ENCODE measurements at regions not wholly inside any gene's neighbourhood (a gene's known extent, or its start where the extent isn't known, plus 50 kb on each side); places are given as distances from the start of the nearest gene placed in this dataset.

DNA sequence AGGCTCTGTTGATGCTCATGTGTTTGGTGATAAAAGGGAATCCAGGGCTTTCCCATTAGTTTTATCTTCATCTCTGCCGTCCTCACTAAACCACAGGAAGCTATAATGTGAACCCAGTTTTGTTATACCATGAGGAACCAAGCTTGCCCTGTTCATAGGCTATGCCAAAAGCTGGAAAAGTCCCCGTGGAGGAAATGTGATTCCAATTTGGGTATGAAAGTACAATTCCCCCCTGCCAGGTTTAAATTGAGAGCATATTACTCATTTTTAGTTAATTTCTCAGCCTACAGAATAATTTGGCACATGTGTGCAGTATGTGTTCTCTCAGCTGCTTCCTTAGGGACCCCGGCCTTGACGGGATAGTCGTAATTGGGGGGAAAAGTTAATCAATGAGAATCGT lies 327.4 kb downstream of the RND3 start:
- Mint-ChIP-seq H3K4me3 (no peak overlapping the region), H3K27ac (no peak overlapping the region), H3K4me1 (no peaks in the 10 kb centered on the region), H3K9me3 (no peaks in the 10 kb centered on the region), H3K36me3 (no peaks in the 10 kb centered on the region), H3K27me3 (no peaks in the 10 kb centered on the region)

- Mint-ChIP-seq H3K36me3 (no peaks in the 10 kb centered on the region), H3K27ac (no peak overlapping the region), H3K4me3 (no peak overlapping the region), H3K9me3 (no peaks in the 10 kb centered on the region), H3K4me1 (no peaks in the 10 kb centered on the region), H3K27me3 (no peaks in the 10 kb centered on the region)
Measured at GRCh38 chr2:150159300-150159699, 328.2 kb downstream of the RND3 start.

- H3K4me3 Mint-ChIP-seq = no peak overlapping the region
- H3K27me3 Mint-ChIP-seq = no peaks in the 10 kb centered on the region
- H3K36me3 Mint-ChIP-seq = no peaks in the 10 kb centered on the region
- H3K9me3 Mint-ChIP-seq = no peaks in the 10 kb centered on the region
- no peak overlapping the region for H3K27ac Mint-ChIP-seq
- H3K4me1 Mint-ChIP-seq = no peaks in the 10 kb centered on the region
Measured at GRCh38 chr2:150156876-150157275, 330.6 kb downstream of the RND3 start.

DNA sequence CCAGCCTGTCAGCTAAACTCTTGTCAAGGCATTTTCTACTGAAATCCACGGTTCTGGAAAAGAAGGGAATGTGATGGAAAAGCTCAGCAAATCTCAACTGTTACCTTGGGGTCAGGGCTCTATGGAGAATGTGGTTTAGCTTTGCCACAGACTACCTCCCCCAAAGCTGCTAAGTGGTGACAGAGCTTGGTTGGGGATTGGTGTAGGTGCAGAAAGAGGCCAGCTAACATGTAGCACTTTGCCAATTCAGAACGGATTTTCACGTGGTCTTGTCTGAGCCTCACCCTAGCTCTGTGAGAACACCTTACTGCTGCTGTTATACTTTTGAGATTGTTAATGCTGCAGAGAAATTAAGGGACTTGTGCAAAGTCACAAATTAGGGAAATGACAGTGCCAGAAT lies 331.1 kb downstream of the RND3 start:
- Mint-ChIP-seq H3K4me3 (no peak overlapping the region), H3K27me3 (no peaks in the 10 kb centered on the region), H3K27ac (no peak overlapping the region), H3K4me1 (no peaks in the 10 kb centered on the region), H3K36me3 (no peaks in the 10 kb centered on the region), H3K9me3 (no peaks in the 10 kb centered on the region)

- no peaks in the 10 kb centered on the region for H3K27me3 Mint-ChIP-seq
- no peaks in the 10 kb centered on the region for H3K9me3 Mint-ChIP-seq
- no peaks in the 10 kb centered on the region for H3K36me3 Mint-ChIP-seq
Measured at GRCh38 chr2:150154308-150154797, 333.1 kb downstream of the RND3 start.

DNA sequence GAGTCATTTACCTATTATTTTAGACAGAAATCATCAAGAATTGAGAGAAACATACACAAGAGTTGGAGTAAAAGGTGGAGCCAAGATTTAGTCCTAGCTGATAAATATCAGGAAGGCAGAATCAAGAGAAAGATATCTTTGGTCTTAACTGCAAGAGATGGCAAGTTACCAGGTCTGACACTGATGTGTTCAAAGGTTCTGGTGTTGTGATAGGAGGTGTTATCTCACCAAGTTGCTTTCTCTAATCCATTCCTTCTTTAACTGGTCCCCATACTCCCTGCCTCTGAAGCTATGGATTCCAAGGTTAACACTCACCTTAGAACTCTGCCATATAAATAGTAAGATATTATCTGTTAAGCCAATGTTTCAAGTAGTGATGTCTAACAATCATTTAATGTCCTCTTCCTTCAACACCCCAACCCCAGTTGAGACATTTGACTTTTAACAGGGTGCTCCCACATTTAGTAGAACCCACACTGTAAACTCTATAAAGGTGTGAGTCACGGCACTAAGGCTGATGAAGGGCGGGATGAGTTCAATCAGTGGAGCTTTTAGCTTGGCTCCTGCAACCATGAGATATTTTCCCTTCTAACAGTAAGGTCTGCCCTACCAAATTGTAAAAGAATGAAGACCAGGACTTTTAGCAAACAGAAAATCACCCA lies 333.7 kb downstream of the RND3 start:
- no peaks in the 10 kb centered on the region for H3K4me1 Mint-ChIP-seq

More at GRCh38 chr2:150154308-150154797, 333.1 kb downstream of the RND3 start:
- H3K27ac Mint-ChIP-seq = no peak overlapping the region
- H3K4me1 Mint-ChIP-seq = no peaks in the 10 kb centered on the region
- no peak overlapping the region for H3K4me3 Mint-ChIP-seq

GRCh38 chr2:150152230-150152629 lies 335.2 kb downstream of the RND3 start:
- Mint-ChIP-seq H3K36me3 (no peaks in the 10 kb centered on the region), H3K4me1 (no peaks in the 10 kb centered on the region), H3K4me3 (no peak overlapping the region), H3K27me3 (no peaks in the 10 kb centered on the region), H3K9me3 (peaks cover 9% of the 10 kb centered on the region), H3K27ac (no peak overlapping the region)

More for the DNA sequence above, 333.7 kb downstream of the RND3 start:
- no peaks in the 10 kb centered on the region for H3K36me3 Mint-ChIP-seq
- no peaks in the 10 kb centered on the region for H3K27me3 Mint-ChIP-seq
- H3K9me3 Mint-ChIP-seq = no peaks in the 10 kb centered on the region
- no peak overlapping the region for H3K27ac Mint-ChIP-seq
- no peak overlapping the region for H3K4me3 Mint-ChIP-seq

DNA sequence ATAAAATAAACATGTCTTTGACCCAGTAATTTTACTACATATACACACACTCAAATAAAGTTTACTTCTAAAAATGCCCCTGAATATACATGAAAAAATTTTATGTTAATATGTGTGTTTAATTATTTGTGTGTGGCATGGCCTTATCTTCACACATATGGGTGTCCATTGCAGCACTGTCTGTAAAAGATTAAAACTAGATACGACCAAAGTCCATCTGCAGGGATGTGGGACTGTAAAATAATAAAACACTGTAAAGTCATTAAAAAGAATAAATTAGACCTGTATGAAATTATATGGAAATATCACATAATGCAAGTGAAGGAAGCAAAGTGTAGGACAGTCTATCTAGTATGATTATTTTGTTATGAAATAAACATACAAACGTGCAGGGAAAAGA lies 337.3 kb downstream of the RND3 start:
- H3K36me3 Mint-ChIP-seq = no peaks in the 10 kb centered on the region
- no peak overlapping the region for H3K27ac Mint-ChIP-seq
- no peaks in the 10 kb centered on the region for H3K27me3 Mint-ChIP-seq
- no peak overlapping the region for H3K4me3 Mint-ChIP-seq
- H3K4me1 Mint-ChIP-seq = no peaks in the 10 kb centered on the region
- H3K9me3 Mint-ChIP-seq = peaks cover 17% of the 10 kb centered on the region

DNA sequence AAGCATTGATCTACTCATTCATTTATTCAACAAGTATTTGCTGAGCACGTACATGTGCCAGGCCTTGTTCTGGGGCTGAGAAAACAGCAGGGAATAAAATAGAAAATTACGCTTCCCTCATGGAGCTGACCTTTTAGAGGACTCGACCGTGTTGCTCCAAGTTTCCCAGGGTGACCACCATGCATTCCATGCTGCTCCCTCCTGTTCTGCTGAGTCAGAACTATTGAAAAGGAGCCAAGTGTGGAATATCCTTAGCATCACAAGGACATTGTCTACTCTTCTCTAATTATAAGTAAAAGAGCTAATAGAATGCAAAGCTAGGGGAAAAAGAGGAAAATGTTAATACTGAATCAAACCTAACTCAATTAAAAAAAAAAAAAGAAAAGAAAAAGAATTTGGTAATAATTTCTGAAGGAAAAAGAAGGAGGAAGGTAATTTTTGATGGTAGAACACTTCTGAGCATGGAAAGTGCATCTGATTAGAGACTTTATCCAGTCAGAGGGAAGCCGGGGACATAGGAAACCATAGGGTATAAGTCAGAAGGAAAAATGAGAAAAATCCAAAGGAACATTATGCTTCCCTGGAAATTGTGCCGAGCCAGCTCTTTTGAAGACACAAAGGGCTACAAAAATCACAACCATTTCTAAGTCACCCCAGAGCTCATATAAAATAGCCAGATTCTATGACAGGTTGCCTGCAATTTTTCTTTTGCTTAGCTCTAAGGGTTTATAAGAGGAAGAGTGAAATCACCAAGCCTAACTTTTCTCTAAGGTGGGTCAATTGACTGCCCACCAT lies 339.4 kb downstream of the RND3 start:
- Mint-ChIP-seq H3K4me1 (no peaks in the 10 kb centered on the region), H3K36me3 (no peaks in the 10 kb centered on the region), H3K4me3 (no peak overlapping the region), H3K27me3 (no peaks in the 10 kb centered on the region), H3K27ac (no peak overlapping the region), H3K9me3 (peaks cover 17% of the 10 kb centered on the region)

GRCh38 chr2:150146879-150147278 lies 340.6 kb downstream of the RND3 start:
- H3K4me3 Mint-ChIP-seq = no peak overlapping the region
- H3K27ac Mint-ChIP-seq = no peak overlapping the region
- peaks cover 2% of the 10 kb centered on the region for H3K27me3 Mint-ChIP-seq
- H3K36me3 Mint-ChIP-seq = no peaks in the 10 kb centered on the region
- peaks cover 21% of the 10 kb centered on the region for H3K9me3 Mint-ChIP-seq
- no peaks in the 10 kb centered on the region for H3K4me1 Mint-ChIP-seq

- no peak overlapping the region for H3K4me3 Mint-ChIP-seq
- no peaks in the 10 kb centered on the region for H3K4me1 Mint-ChIP-seq
- peaks cover 2% of the 10 kb centered on the region for H3K27me3 Mint-ChIP-seq
- H3K27ac Mint-ChIP-seq = no peak overlapping the region
- H3K36me3 Mint-ChIP-seq = no peaks in the 10 kb centered on the region
- H3K9me3 Mint-ChIP-seq = peaks cover 21% of the 10 kb centered on the region
Measured at GRCh38 chr2:150145299-150145692, 342.2 kb downstream of the RND3 start.

DNA sequence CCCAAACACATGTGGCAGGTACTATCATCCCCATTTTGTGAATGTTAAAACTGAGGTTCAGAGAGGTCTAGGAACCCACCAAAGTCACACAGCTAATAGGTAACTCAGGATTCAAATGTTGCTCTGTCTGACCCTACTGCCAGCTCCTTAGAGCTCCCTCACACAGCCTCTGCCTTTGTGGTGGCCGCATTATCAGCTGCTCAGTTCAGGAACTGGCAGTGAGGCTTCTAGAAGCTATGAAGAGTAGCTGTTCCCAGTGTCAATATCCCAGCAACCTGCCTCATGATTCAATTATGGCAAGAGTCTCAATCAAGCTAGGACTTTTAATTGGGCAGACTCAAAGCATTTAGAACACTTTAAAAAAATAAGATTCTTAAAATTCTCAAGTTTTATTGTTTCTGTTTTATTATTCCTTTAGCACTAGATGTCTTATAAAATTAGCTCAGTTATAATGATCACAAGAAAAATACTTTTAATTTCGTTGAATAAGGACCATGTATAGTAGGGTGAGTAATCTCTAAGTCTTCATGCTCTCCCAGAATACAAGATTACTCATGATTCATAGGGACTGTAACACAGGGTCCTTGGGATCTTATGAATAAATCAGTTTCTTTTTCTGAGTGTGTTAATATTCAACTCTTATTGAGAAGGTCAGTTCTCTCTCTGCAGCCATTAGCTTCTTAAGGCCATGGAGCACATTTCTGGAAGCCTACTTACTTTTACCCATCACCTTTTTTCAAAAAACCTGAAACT lies 342.7 kb downstream of the RND3 start:
- Mint-ChIP-seq H3K27ac (no peak overlapping the region), H3K27me3 (peaks cover 2% of the 10 kb centered on the region), H3K9me3 (peaks cover 21% of the 10 kb centered on the region), H3K4me1 (no peaks in the 10 kb centered on the region), H3K36me3 (no peaks in the 10 kb centered on the region), H3K4me3 (no peak overlapping the region)

GRCh38 chr2:150143087-150143536 lies 344.4 kb downstream of the RND3 start:
- H3K9me3 Mint-ChIP-seq = peaks cover 21% of the 10 kb centered on the region
- no peak overlapping the region for H3K4me3 Mint-ChIP-seq
- peaks cover 2% of the 10 kb centered on the region for H3K27me3 Mint-ChIP-seq
- H3K36me3 Mint-ChIP-seq = no peaks in the 10 kb centered on the region
- H3K4me1 Mint-ChIP-seq = no peaks in the 10 kb centered on the region
- H3K27ac Mint-ChIP-seq = no peak overlapping the region

GRCh38 chr2:150142561-150142960 lies 344.9 kb downstream of the RND3 start:
- Mint-ChIP-seq H3K4me1 (no peaks in the 10 kb centered on the region), H3K9me3 (peaks cover 16% of the 10 kb centered on the region), H3K27ac (no peak overlapping the region), H3K36me3 (no peaks in the 10 kb centered on the region), H3K27me3 (peaks cover 2% of the 10 kb centered on the region), H3K4me3 (no peak overlapping the region)

GRCh38 chr2:150141226-150142001 lies 346.1 kb downstream of the RND3 start:
- H3K27ac Mint-ChIP-seq = no peak overlapping the region
- H3K4me1 Mint-ChIP-seq = no peaks in the 10 kb centered on the region
- H3K9me3 Mint-ChIP-seq = peaks cover 4% of the 10 kb centered on the region
- H3K27me3 Mint-ChIP-seq = peaks cover 2% of the 10 kb centered on the region
- no peak overlapping the region for H3K4me3 Mint-ChIP-seq
- H3K36me3 Mint-ChIP-seq = no peaks in the 10 kb centered on the region
